ENCODE measurements at regions not wholly inside any gene's neighbourhood (a gene's known extent, or its start where the extent isn't known, plus 50 kb on each side); places are given as distances from the start of the nearest gene placed in this dataset.

DNA sequence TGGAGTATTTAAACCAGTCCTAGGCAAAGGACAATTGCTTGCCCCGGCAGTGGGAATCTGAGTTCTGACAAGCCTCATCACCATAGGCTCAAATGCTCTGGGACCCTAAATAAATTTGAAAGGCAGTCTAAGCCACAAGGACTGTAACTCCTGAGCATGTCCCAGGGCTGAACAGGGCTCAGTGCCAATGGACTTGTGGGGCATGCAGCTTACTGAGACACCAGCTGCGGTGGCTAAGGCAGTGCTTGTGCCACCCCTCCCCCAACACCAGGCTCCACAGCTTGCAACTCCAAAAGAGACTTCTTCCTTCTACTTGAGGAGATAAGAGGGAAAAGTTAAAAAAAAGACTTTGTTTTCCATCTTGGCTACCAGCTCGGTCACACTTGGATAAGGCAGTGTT, 289.7 kb upstream of the DCBLD2 start:
- no peak for TF ChIP-seq TAF1 (IDR thresholded peaks at IDR 0.05; ENCODE audit: borderline replicate concordance, low read depth, low read length)
- no peak for TF ChIP-seq POLR2A (IDR thresholded peaks at IDR 0.05; ENCODE audit: low read depth, low read length)
- no peak for TF ChIP-seq POLR2AphosphoS5 (IDR thresholded peaks at IDR 0.05; ENCODE audit: low read depth, low read length)

Measured in GM12892 (cell line).